Epithelial cell of proximal tubule (primary cell): ENCODE measurements at regions not wholly inside any gene's neighbourhood (a gene's known extent, or its start where the extent isn't known, plus 50 kb on each side); places are given as distances from the start of the nearest gene placed in this dataset.

Experiments used
- DNase-seq: peaks from one replicate; pipeline ENCODE4 v3.0.0-alpha.2; 2011; ENCODE audit warnings: low read depth
- H3K4me3 ChIP-seq: 2 replicates; pipeline ENCODE4 v1.5.1; 2011; ENCODE audit warnings: low read depth, mild to moderate bottlenecking, low read length
- CTCF ChIP-seq: conservative IDR thresholded peaks from 2 replicates; pipeline ENCODE4 v1.5.1; 2012; ENCODE audit warnings: low read depth, mild to moderate bottlenecking, low read length

GRCh38 chr6:117194978-117195377, 70.4 kb upstream of the VGLL2 start:
- no peak for DNase-seq
- no peak for TF ChIP-seq CTCF

GRCh38 chr6:117195728-117196127, 69.6 kb upstream of the VGLL2 start:
- no peak for TF ChIP-seq CTCF
- H3K4me3 ChIP-seq = no peak overlapping the region
- DNase-seq = no peak

More at GRCh38 chr6:117194978-117195377, 70.4 kb upstream of the VGLL2 start:
- H3K4me3 ChIP-seq = no peak overlapping the region

GRCh38 chr6:117200067-117200466, 65.3 kb upstream of the VGLL2 start:
- H3K4me3 ChIP-seq = no peak overlapping the region
- no peak for DNase-seq
- TF ChIP-seq CTCF = no peak

- TF ChIP-seq CTCF = no peak
- H3K4me3 ChIP-seq = no peak overlapping the region
- DNase-seq = no peak
Measured at GRCh38 chr6:117204903-117205302, 60.5 kb upstream of the VGLL2 start.

- DNase-seq = no peak
- no peak for TF ChIP-seq CTCF
- no peak overlapping the region for H3K4me3 ChIP-seq
Measured at GRCh38 chr6:117205876-117206275, 59.5 kb upstream of the VGLL2 start.

GRCh38 chr6:117206522-117206921, 58.8 kb upstream of the VGLL2 start:
- H3K4me3 ChIP-seq = no peak overlapping the region
- no peak for DNase-seq
- TF ChIP-seq CTCF = no peak

- TF ChIP-seq CTCF = no peak
- no peak for DNase-seq
- H3K4me3 ChIP-seq = no peak overlapping the region
Measured at GRCh38 chr6:117206944-117207687, 58.2 kb upstream of the VGLL2 start.
